LNCaP clone FGC (cell line): ENCODE measurements at regions not wholly inside any gene's neighbourhood (a gene's known extent, or its start where the extent isn't known, plus 50 kb on each side); places are given as distances from the start of the nearest gene placed in this dataset.

Experiments used
- DNase-seq: peaks from one replicate; pipeline ENCODE4 v3.0.0-alpha.2; 2011; ENCODE audit warnings: low read depth
- H3K4me3 ChIP-seq: 2 replicates; pipeline ENCODE4 v1.5.1; 2011; ENCODE audit warnings: mild to moderate bottlenecking, low read depth, low read length, control low read depth
- CTCF ChIP-seq: IDR thresholded peaks from 2 replicates; pipeline ENCODE4 v1.5.1; 2012; ENCODE audit warnings: mild to moderate bottlenecking; ENCODE audit not compliant: control insufficient read depth, insufficient read depth; ENCODE audit errors: extremely low read depth

DNA sequence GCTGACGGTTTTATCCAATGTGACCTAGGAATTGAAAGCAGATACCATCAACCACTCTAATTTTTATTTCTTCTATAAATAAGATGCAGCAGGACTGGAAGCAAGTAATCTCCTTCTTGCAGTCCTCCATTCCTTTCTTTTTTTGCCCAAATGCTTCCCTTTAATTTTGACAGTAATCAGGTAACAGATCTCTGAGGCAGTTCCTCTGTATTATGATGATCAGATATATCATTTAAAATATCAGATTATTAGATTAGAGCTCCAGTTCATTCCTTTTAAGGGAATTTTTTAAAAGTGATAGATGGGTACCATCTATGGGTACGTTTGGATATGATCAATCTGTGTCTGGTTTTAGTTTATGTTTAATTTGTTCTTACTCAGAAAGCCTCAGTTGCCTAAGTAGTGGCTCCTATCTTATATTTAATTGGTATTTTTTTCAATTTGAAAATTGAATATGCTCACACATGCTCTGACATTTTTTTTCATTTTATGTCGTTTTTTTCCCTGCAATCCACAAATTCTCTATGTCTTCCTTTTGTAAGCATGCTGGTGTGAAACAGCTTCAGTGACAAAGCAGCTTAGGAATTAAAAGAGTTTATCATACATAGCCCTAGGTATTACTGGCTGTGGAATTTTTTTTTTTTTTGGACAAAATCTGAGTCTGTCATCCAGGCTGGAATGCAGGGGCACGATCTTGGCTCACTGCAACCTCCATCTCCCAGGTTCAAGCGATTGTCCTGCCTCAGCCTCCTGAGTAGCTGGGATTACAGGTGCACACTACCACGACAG is 73.7 kb upstream of the ANK2 start:
- no peak overlapping the region for H3K4me3 ChIP-seq
- no peak for TF ChIP-seq CTCF
- no peak for DNase-seq

DNA sequence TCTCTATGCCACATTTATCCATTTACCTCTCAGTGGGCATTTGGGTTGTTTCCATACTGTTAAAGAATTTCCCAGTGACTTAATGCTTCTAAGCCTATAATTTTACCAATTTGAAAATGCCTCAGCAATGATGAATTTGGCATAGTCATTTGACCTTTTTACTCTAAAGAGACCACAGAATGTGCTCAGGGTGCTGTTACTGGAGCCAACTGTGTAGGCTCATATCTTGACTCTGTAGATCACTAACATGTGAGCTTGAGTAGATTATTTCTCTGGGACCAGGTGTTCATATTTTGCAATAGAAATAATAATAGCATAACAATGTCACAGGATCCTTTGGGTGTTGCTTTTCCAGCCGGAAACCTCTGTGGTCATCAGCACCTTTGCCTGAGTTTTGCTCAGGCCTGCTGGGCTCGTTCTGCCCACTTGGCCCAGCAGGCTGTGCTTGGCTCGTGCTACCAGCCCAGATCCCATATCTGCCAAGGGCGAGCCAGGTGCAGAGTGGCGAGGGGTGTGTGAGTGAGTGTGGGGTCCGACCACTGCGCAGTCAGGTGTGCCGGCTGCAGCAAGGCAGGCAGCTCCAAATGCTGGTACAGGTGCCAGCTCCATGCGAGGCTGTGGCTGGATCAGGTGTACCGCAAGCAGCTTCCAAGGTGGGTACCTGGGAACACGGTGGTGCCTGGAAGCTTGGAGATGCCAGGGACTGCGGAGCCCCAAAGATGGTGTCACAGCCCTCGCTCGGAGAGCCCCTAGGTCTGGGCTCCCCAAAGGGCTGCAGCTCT is 70.6 kb upstream of the ANK2 start:
- TF ChIP-seq CTCF, result no peak
- no peak for DNase-seq
- H3K4me3 ChIP-seq, result no peak overlapping the region

- DNase-seq, result no peak
- no peak for TF ChIP-seq CTCF
- H3K4me3 ChIP-seq, result no peak overlapping the region
Measured at GRCh38 chr4:112979881-112980421, 69.5 kb upstream of the ANK2 start.

DNA sequence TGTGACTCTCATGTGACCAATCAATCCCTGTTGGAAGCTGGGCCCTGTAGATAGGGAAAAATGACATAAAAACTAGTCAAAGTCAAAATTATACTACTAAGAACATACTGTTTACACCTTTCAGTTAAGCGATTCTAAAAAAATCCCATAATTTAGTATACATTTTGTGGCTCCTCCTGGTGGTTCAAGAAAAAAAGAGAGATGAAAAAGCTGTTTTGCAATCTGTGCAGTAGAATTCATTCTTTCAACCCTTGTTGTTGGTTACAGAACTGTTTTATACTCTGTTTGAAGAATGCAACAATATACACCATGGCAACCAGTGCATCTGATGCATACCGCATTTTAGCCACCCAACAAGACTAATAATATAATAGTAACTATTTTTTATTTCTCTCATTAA is 66.8 kb upstream of the ANK2 start:
- DNase-seq, result no peak
- TF ChIP-seq CTCF, result no peak
- H3K4me3 ChIP-seq, result no peak overlapping the region

DNA sequence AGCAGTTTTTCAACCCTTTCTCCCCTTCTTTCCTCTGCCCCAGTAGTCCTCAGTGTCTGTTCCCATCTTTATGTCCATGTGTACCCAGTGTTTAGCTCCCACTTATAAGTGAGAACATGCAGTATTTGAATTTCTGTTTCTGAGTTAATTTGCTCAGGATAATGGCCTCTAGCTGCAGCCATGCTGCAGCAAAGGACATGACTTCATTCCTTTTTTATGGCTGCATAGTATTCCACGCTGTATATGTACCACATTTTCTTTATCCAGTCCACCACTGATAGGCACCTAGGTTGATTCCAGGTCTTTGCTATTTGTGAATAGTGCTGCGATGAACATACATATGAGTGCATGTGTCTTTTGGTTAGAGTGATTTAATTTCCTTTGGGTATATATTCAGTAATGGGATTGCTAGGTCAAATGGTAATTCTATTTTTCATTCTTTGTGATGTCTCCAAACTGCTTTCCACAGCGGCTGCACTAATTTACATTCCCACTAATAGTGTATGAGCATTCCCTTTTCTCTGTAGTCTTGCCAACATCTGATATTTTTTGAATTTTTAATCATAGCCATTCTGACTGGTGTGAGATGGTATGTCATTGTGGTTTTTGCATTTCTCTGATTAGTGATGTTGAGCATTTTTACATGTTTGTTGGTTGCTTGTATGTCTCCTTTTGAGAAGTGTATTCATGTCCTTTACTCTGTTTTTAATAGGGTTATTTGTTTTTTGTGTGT is 54.6 kb upstream of the ANK2 start:
- no peak for DNase-seq
- H3K4me3 ChIP-seq, result no peak overlapping the region
- TF ChIP-seq CTCF, result no peak
